HepG2 (cell line): ENCODE measurements at regions not wholly inside any gene's neighbourhood (a gene's known extent, or its start where the extent isn't known, plus 50 kb on each side); places are given as distances from the start of the nearest gene placed in this dataset.

ENCODE experiments used
- ATF4 ChIP-seq, 2 experiments: fragments of 450-650 bp in 1 of 2; sonication (generic) in 1 of 2; formaldehyde crosslinking; IDR thresholded peaks; 2 replicates each; pipeline versions ENCODE4 v1.5.0 to v1.8.0; 2020 to 2022; ENCODE audit warnings: mild to moderate bottlenecking in 1 of 2, missing genetic modification reagents in 1 of 2
- HOXD1 ChIP-seq: sonication (generic); formaldehyde crosslinking; IDR thresholded peaks from 2 replicates; pipeline ENCODE4 v1.5.0; 2020; ENCODE audit warnings: missing genetic modification reagents
- PAX8 ChIP-seq: sonication (generic); formaldehyde crosslinking; IDR thresholded peaks from 2 replicates; pipeline ENCODE4 v1.8.0; 2022; ENCODE audit warnings: mild to moderate bottlenecking, missing genetic modification reagents, borderline replicate concordance
- RFX1 ChIP-seq: fragments of 450-650 bp; IDR thresholded peaks from 2 replicates; pipeline ENCODE4 v1.6.1; 2017
- RFXANK ChIP-seq: IDR thresholded peaks from 2 replicates; pipeline ENCODE4 v1.6.1; 2016
- RNF219 ChIP-seq: sonication (generic); formaldehyde crosslinking; IDR thresholded peaks from 2 replicates; pipeline ENCODE4 v1.5.0; 2020; ENCODE audit warnings: mild to moderate bottlenecking, missing genetic modification reagents
- SMARCC2 ChIP-seq: fragments of 450-650 bp; IDR thresholded peaks from 2 replicates; pipeline ENCODE4 v1.6.1; 2017; ENCODE audit warnings: antibody characterized with exemption, mild to moderate bottlenecking
- TEAD2 ChIP-seq: sonication (generic); formaldehyde crosslinking; IDR thresholded peaks from 2 replicates; pipeline ENCODE4 v1.9.0; 2021; ENCODE audit warnings: missing genetic modification reagents
- ZNF263 ChIP-seq: sonication (generic); formaldehyde crosslinking; IDR thresholded peaks from 2 replicates; pipeline ENCODE4 v1.4.0; 2020; ENCODE audit warnings: missing genetic modification reagents
- ZNF34 ChIP-seq: sonication (generic); formaldehyde crosslinking; IDR thresholded peaks from 2 replicates; pipeline ENCODE4 v1.4.0; 2020; ENCODE audit warnings: mild to moderate bottlenecking, missing genetic modification reagents, borderline replicate concordance
- ZNF407 ChIP-seq: sonication (generic); formaldehyde crosslinking; IDR thresholded peaks from one replicate; pipeline ENCODE4 v1.5.1; 2020; ENCODE audit warnings: mild to moderate bottlenecking, missing genetic modification reagents; ENCODE audit errors: not compliant biosample characterization
- ZNF646 ChIP-seq: sonication (generic); formaldehyde crosslinking; IDR thresholded peaks from 2 replicates; pipeline ENCODE4 v1.9.0; 2021; ENCODE audit warnings: mild to moderate bottlenecking, missing genetic modification reagents
- ZNF816 ChIP-seq: sonication (generic); formaldehyde crosslinking; IDR thresholded peaks from 2 replicates; pipeline ENCODE4 v1.8.0; 2022; ENCODE audit warnings: missing genetic modification reagents, mild to moderate bottlenecking, borderline replicate concordance

DNA sequence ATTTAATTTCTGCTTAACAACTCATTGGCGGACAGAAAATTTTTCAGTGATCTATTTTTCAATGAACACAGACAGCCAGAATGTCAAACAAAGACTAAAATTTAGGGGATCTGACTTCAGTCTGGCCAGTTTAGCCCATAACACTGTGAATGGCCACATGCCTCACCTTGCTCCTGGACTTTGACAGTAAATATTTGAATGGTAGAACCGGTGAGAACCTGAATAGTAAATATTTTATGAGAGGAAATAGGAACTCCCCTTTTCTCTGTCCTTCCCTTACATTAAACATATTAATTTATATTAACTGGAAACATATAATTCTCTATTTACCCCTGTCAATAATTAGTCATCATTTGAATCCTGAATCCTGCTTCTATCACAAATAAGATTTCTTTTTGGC, 942.1 kb downstream of the KCNJ2 start (continued):
- TF ChIP-seq ZNF407 = no peak
- no peak for TF ChIP-seq HOXD1 (CRISPR knock-in tag)
- no peak for TF ChIP-seq RNF219
- TF ChIP-seq ZNF263 (CRISPR knock-in tag) = no peak
- TF ChIP-seq ZNF816 = no peak
- no peak for TF ChIP-seq PAX8 (CRISPR knock-in tag)
- TF ChIP-seq ZNF646 = no peak
- TF ChIP-seq ZNF34 (CRISPR knock-in tag) = no peak
- TF ChIP-seq RFXANK (CRISPR knock-in tag) = no peak
- TF ChIP-seq ATF4 (CRISPR knock-in tag; IDR thresholded peaks at IDR 0.05) = no peak
- TF ChIP-seq SMARCC2 = no peak
- TF ChIP-seq TEAD2 (CRISPR knock-in tag) = no peak
- TF ChIP-seq RFX1 = no peak
